ENCODE measurements at regions not wholly inside any gene's neighbourhood (a gene's known extent, or its start where the extent isn't known, plus 50 kb on each side); places are given as distances from the start of the nearest gene placed in this dataset.

- no peak for DNase-seq
Observed at GRCh38 chr6:71444222-71444621, 155.6 kb downstream of the OGFRL1 start.

- no peak for DNase-seq
Observed at GRCh38 chr6:71446057-71446456, 157.4 kb downstream of the OGFRL1 start.

- no peak for DNase-seq
Observed at GRCh38 chr6:71446470-71446869, 157.9 kb downstream of the OGFRL1 start.

- DNase-seq: no peak
Observed at GRCh38 chr6:71452697-71453370, 164.2 kb downstream of the OGFRL1 start.

- no peak for DNase-seq
Observed at GRCh38 chr6:71453371-71453706, 164.7 kb downstream of the OGFRL1 start.

- no peak for DNase-seq
Observed at GRCh38 chr6:71454056-71454455, 165.4 kb downstream of the OGFRL1 start.

- no peak for DNase-seq
Observed at GRCh38 chr6:71457929-71458328, 169.3 kb downstream of the OGFRL1 start.

GRCh38 chr6:71459162-71459561, 170.6 kb downstream of the OGFRL1 start:
- no peak for DNase-seq

- DNase-seq: no peak
Observed at GRCh38 chr6:71460933-71461332, 172.3 kb downstream of the OGFRL1 start.

GRCh38 chr6:71463061-71463460, 174.4 kb downstream of the OGFRL1 start:
- no peak for DNase-seq

GRCh38 chr6:71465096-71465495, 176.5 kb downstream of the OGFRL1 start:
- no peak for DNase-seq

GRCh38 chr6:71466362-71466761, 177.8 kb downstream of the OGFRL1 start:
- no peak for DNase-seq

- no peak for DNase-seq
Observed at GRCh38 chr6:71468038-71468437, 179.4 kb downstream of the OGFRL1 start.

- no peak for DNase-seq
Observed at GRCh38 chr6:71468841-71469700, 180.5 kb downstream of the OGFRL1 start.

- DNase-seq: no peak
Observed at GRCh38 chr6:71471718-71472117, 183.1 kb downstream of the OGFRL1 start.

- DNase-seq: no peak
Observed at GRCh38 chr6:71473926-71474325, 185.3 kb downstream of the OGFRL1 start.

GRCh38 chr6:71474942-71475341, 186.3 kb downstream of the OGFRL1 start:
- no peak for DNase-seq

- DNase-seq: no peak
Observed at GRCh38 chr6:71476371-71476770, 187.8 kb downstream of the OGFRL1 start.

GRCh38 chr6:71476872-71477271, 188.3 kb downstream of the OGFRL1 start:
- no peak for DNase-seq

GRCh38 chr6:71478834-71479541, 190.4 kb downstream of the OGFRL1 start:
- DNase-seq: no peak

GRCh38 chr6:71480577-71480976, 192.0 kb downstream of the OGFRL1 start:
- no peak for DNase-seq

GRCh38 chr6:71481011-71481410, 192.4 kb downstream of the OGFRL1 start:
- DNase-seq: no peak

- DNase-seq: no peak
Observed at GRCh38 chr6:71481801-71482200, 193.2 kb downstream of the OGFRL1 start.

- DNase-seq: no peak
Observed at GRCh38 chr6:71482742-71483141, 194.1 kb downstream of the OGFRL1 start.
